K562 (cell line): ENCODE measurements at regions not wholly inside any gene's neighbourhood (a gene's known extent, or its start where the extent isn't known, plus 50 kb on each side); places are given as distances from the start of the nearest gene placed in this dataset.

Source experiments
- CHD1 ChIP-seq: fragments of 200-600 bp; sonication (generic); IDR thresholded peaks from one replicate; pipeline ENCODE4 v1.6.1; 2012; ENCODE audit warnings: mild to moderate bottlenecking, moderate library complexity, low read length, inconsistent platforms
- CTCF ChIP-seq, 3 experiments: IDR thresholded peaks in 2 of 3; conservative IDR thresholded peaks in 1 of 3; 2 replicates each; pipeline ENCODE4 v1.5.1; 2011 to 2012; ENCODE audit warnings: low read length in 3 of 3, mild to moderate bottlenecking in 3 of 3, control low read depth in 2 of 3, improper control_type of control experiment in 1 of 3, inconsistent platforms in 1 of 3, low read depth in 1 of 3, mixed read lengths in 1 of 3, moderate library complexity in 1 of 3; ENCODE audit not compliant: insufficient read depth in 2 of 3
- DACH1 ChIP-seq: fragments of 450-650 bp; IDR thresholded peaks from 2 replicates; pipeline ENCODE4 v1.6.1; 2018; ENCODE audit not compliant: partially characterized antibody
- EZH2 ChIP-seq: IDR thresholded peaks from 2 replicates; pipeline ENCODE4 v1.6.1; 2012; ENCODE audit warnings: low read depth, mild to moderate bottlenecking, inconsistent platforms, low read length, borderline replicate concordance
- FOXP4 ChIP-seq: sonication (generic); formaldehyde crosslinking; IDR thresholded peaks from 2 replicates; pipeline ENCODE4 v1.8.0; 2022; ENCODE audit warnings: mild to moderate bottlenecking, missing genetic modification reagents, borderline replicate concordance
- MAX ChIP-seq: sonication (generic); formaldehyde crosslinking; IDR thresholded peaks from 2 replicates; pipeline ENCODE4 v1.9.0; 2022; ENCODE audit warnings: mild to moderate bottlenecking, missing genetic modification reagents
- POLR2AphosphoS5 ChIP-seq: IDR thresholded peaks from 2 replicates; pipeline ENCODE4 v1.6.1; 2011; ENCODE audit warnings: mild to moderate bottlenecking, low read depth, low read length, moderate library complexity; ENCODE audit not compliant: control insufficient read depth, insufficient read depth
- REST ChIP-seq, 2 experiments: fragments of 450-650 bp; formaldehyde crosslinking in 1 of 2; IDR thresholded peaks; 2 replicates each; pipeline versions ENCODE4 v1.4.0 to v1.6.1; 2014 to 2020; ENCODE audit warnings: mild to moderate bottlenecking in 2 of 2, borderline replicate concordance in 1 of 2, low read depth in 1 of 2
- RFX5 ChIP-seq: IDR thresholded peaks from 2 replicates; pipeline ENCODE4 v1.6.1; 2011; ENCODE audit warnings: low read depth, mild to moderate bottlenecking, improper control_type of control experiment, low read length
- TRIM24 ChIP-seq, 2 experiments: fragments of 450-650 bp; IDR thresholded peaks; 2 replicates each; pipeline ENCODE4 v1.6.1; 2016
- ZBTB26 ChIP-seq: fragments of 450-650 bp; formaldehyde crosslinking; IDR thresholded peaks from 2 replicates; pipeline ENCODE4 v1.4.0; 2022; ENCODE audit warnings: missing genetic modification characterization
- ZNF655 ChIP-seq: fragments of 250-450 bp; sonication (Bioruptor Pico); IDR thresholded peaks from 2 replicates; pipeline ENCODE4 v1.5.0; 2021

GRCh38 chr15:95304947-95305400 is 1025.5 kb upstream of the NR2F2 start:
- TF ChIP-seq EZH2 (no peak), ZBTB26 (CRISPR knock-in tag) (no peak), REST (IDR thresholded peaks at IDR 0.05; ENCODE audit: borderline replicate concordance) (no peak), REST (CRISPR knock-in tag; IDR thresholded peaks at IDR 0.05; ENCODE audit: low read depth) (no peak), FOXP4 (CRISPR knock-in tag) (no peak), ZNF655 (CRISPR knock-in tag) (no peak), POLR2AphosphoS5 (no peak), DACH1 (no peak), CTCF (IDR thresholded peaks at IDR 0.05 in 2 of 3, conservative IDR thresholded peaks at IDR 0.05 in 1 of 3; ENCODE audit: insufficient read depth in 2 of 3, low read depth in 1 of 3, low read length in 3 of 3) (no peak), MAX (no peak), CHD1 (no peak), TRIM24 (IDR thresholded peaks at IDR 0.05) (no peak), RFX5 (no peak)
